Activated naive CD8-positive, alpha-beta T cell treated with anti-CD3 and anti-CD28 coated beads for 36 hours (primary cell): ENCODE measurements at regions not wholly inside any gene's neighbourhood (a gene's known extent, or its start where the extent isn't known, plus 50 kb on each side); places are given as distances from the start of the nearest gene placed in this dataset.

ENCODE experiments used
- DNase-seq: peaks from one replicate; pipeline ENCODE4 v3.0.0; 2021
- H3K27ac Mint-ChIP-seq: one replicate; pipeline ENCODE4 v1.8.0; 2022; ENCODE audit warnings: mild to moderate bottlenecking, moderate library complexity, mixed read lengths
- H3K27me3 Mint-ChIP-seq: one replicate; pipeline ENCODE4 v1.8.0; 2022; ENCODE audit warnings: mild to moderate bottlenecking, mixed read lengths
- H3K36me3 Mint-ChIP-seq: one replicate; pipeline ENCODE4 v1.8.0; 2021; ENCODE audit warnings: mild to moderate bottlenecking, mixed read lengths
- H3K4me1 Mint-ChIP-seq: one replicate; pipeline ENCODE4 v1.8.0; 2021; ENCODE audit warnings: mixed read lengths
- H3K4me3 Mint-ChIP-seq: one replicate; pipeline ENCODE4 v1.8.0; 2022; ENCODE audit warnings: mild to moderate bottlenecking, moderate library complexity, mixed read lengths
- H3K9me3 Mint-ChIP-seq: one replicate; pipeline ENCODE4 v1.8.0; 2022; ENCODE audit warnings: mixed read lengths

DNA sequence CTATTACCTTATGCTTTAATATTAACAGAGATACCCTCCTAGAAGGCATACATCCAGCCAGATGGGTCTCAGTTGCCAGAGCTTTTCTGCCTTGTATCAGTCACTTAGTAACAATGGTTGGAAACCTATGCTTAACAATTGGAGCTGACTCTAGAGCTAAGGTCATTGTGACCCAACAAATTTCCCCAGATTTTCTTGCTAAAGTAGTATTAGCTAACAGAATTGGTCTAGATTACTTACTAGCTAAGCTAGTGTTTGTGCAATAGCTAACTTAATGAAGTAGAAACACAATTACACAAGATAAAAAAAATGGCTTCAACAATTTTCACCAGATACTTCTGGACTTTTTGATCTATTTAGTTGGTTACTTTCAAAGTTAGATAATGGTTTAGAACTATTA, 236.9 kb downstream of the NSUN3 start:
- no peak overlapping the region for H3K27ac Mint-ChIP-seq
- no peaks in the 10 kb centered on the region for H3K4me1 Mint-ChIP-seq
- no peak overlapping the region for H3K4me3 Mint-ChIP-seq
- H3K27me3 Mint-ChIP-seq = peaks cover 6% of the 10 kb centered on the region
- DNase-seq = no peak
- H3K9me3 Mint-ChIP-seq = no peaks in the 10 kb centered on the region
- no peaks in the 10 kb centered on the region for H3K36me3 Mint-ChIP-seq

DNA sequence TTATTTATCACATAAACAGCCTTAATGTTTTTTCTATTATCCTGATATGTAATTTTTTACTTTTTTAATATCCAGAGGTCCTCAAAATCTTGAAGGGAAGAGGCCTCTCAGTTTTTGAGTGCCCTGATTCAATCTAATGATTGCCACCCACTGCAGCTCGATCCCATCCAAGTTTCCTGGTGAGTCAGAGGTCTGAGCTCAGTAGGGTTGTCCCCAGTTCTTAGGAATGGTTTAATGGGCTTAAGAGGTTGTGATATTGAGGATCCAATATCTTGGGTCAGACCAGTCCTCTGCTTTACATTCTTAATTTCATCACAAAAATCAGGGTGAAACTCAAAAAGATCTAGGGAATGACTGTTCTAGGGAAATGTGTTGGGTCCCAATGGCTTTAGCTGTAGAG, 238.5 kb downstream of the NSUN3 start:
- Mint-ChIP-seq H3K9me3 (no peaks in the 10 kb centered on the region), H3K36me3 (no peaks in the 10 kb centered on the region), H3K4me1 (no peaks in the 10 kb centered on the region), H3K27me3 (peaks cover 4% of the 10 kb centered on the region), H3K4me3 (no peak overlapping the region), H3K27ac (no peak overlapping the region)
- no peak for DNase-seq

GRCh38 chr3:94303266-94303665, 240.4 kb downstream of the NSUN3 start:
- DNase-seq = no peak
- Mint-ChIP-seq H3K36me3 (no peaks in the 10 kb centered on the region), H3K27me3 (no peaks in the 10 kb centered on the region), H3K27ac (no peak overlapping the region), H3K9me3 (no peaks in the 10 kb centered on the region), H3K4me1 (no peaks in the 10 kb centered on the region), H3K4me3 (no peak overlapping the region)

GRCh38 chr3:94303897-94304296, 241.0 kb downstream of the NSUN3 start:
- no peak overlapping the region for H3K27ac Mint-ChIP-seq
- H3K9me3 Mint-ChIP-seq = no peaks in the 10 kb centered on the region
- H3K27me3 Mint-ChIP-seq = no peaks in the 10 kb centered on the region
- no peak for DNase-seq
- H3K4me3 Mint-ChIP-seq = no peak overlapping the region
- no peaks in the 10 kb centered on the region for H3K4me1 Mint-ChIP-seq
- no peaks in the 10 kb centered on the region for H3K36me3 Mint-ChIP-seq

DNA sequence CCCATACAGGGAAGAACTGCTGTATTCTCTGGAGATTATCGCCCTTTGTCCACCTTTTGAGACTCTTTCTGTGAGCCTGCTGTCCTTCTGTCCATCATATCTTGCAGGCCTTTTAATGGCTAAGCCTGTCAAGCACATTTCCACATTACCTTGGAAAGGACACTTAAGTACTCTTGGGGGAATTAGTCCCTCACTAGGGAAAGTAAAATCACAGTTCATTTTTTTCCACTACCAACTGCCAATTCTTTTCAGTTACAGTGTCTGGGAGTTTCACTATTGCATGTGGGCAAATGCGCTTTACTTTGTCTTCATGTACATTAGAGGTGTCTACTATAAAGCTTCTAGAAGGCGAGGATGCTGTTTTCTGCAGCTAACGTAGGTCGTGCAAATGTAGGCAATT, 242.1 kb downstream of the NSUN3 start:
- Mint-ChIP-seq H3K4me3 (no peak overlapping the region), H3K36me3 (no peaks in the 10 kb centered on the region), H3K27ac (no peak overlapping the region), H3K9me3 (no peaks in the 10 kb centered on the region), H3K4me1 (no peaks in the 10 kb centered on the region), H3K27me3 (no peaks in the 10 kb centered on the region)
- no peak for DNase-seq

DNA sequence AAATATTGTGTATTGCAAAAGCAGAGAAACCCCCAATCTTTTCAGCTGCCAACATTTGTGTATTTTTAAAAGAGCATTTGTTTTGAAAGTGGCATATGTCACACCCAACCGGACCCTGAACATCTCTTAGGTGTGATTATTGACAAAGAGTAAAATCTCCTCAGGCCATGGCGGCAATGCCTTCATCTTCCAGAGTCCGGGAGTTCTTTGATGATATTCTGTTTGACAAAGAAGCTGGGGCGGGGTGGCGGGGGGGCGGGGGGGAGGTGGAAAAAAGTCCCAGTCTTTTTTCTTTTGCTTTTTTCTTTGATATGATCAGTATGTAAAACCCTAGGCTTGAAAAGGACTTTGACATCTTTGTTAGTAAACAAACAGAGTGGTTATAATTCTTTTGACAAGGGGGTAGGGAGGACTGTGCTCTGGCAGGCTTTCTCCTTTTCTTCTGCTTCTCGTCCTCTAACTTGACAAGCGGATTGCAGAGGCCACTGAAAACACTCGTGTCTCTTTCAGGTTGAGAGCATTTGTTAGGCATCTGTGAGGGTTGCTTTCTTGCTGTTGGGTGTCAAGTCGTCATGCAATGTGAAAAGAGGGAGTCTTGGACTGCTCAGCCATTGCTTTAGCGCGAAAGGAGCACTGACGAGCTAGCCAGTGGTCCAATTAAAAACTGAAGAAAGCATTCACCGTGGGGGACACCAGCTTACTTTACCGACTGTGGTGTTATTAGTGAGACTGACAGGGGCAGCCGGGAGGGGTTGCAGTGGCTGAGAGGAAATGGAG, 243.2 kb downstream of the NSUN3 start:
- H3K27me3 Mint-ChIP-seq = no peaks in the 10 kb centered on the region
- no peak overlapping the region for H3K27ac Mint-ChIP-seq

DNA sequence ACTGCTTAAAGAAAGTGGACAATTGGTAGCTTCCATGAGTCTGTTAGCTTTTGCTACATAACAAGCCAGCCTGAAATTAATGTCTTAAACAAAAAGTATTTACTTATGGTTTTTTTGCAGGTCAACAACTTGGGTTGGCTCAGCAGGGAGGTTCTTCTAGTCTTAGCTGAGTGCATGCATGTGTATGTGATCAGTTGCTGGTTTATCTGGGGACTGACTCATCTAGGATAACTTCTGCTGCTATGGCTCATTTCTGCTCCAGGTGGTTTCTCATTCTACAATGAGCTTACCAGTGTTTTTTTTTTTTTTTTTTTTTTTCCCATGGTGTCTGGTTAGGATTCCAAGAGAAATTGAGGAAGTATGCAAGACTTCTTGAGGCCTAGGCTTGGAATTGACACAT, 244.7 kb downstream of the NSUN3 start:
- no peak for DNase-seq
- no peak overlapping the region for H3K4me3 Mint-ChIP-seq
- no peaks in the 10 kb centered on the region for H3K9me3 Mint-ChIP-seq
- no peak overlapping the region for H3K27ac Mint-ChIP-seq
- no peaks in the 10 kb centered on the region for H3K4me1 Mint-ChIP-seq
- H3K27me3 Mint-ChIP-seq = no peaks in the 10 kb centered on the region
- H3K36me3 Mint-ChIP-seq = no peaks in the 10 kb centered on the region

More for the DNA sequence above, 243.2 kb downstream of the NSUN3 start:
- no peak for DNase-seq
- Mint-ChIP-seq H3K36me3 (no peaks in the 10 kb centered on the region), H3K4me3 (no peak overlapping the region), H3K9me3 (no peaks in the 10 kb centered on the region), H3K4me1 (no peaks in the 10 kb centered on the region)

- DNase-seq = no peak
- Mint-ChIP-seq H3K4me3 (no peak overlapping the region), H3K36me3 (no peaks in the 10 kb centered on the region), H3K27me3 (no peaks in the 10 kb centered on the region), H3K27ac (no peak overlapping the region), H3K9me3 (no peaks in the 10 kb centered on the region), H3K4me1 (no peaks in the 10 kb centered on the region)
Measured at GRCh38 chr3:94308767-94309166, 245.9 kb downstream of the NSUN3 start.

DNA sequence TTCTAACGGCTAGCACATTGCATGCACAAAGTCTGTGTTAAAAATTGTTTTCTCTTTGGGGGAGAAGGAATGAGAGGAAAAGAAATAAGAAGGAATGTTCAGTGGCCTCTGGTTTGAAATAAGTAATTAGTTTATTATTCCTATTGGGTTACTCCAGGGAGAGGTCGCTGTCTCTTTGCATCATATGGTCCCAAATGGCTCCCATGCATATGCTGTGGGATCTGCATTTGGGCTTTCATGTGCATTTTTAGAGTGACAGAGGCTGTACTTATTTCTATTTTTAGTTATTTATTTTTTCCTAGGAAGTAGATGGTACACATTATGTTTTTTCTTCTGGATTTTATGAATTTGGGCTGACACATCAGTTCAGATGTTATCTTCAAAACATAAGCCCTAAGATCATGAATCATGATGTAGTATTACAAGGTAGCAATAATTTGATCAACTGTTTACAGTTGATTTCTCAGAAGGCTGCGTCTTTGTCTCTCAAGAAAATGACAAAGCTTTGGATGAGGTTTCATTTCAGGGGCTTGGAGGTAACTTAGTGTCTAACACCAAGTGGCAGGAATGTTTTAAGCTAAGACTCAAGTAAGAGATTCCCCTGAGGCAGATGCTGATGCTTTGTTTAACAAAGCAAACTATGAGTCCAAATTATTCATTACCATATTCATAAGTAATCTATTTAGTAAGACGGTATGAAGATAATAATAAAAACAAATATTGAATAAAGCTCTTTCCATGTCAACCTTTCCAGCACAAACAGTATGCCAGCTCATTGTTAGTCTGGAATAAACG, 247.7 kb downstream of the NSUN3 start:
- no peak for DNase-seq
- Mint-ChIP-seq H3K4me3 (no peak overlapping the region), H3K4me1 (no peaks in the 10 kb centered on the region), H3K27me3 (no peaks in the 10 kb centered on the region), H3K36me3 (no peaks in the 10 kb centered on the region), H3K9me3 (no peaks in the 10 kb centered on the region), H3K27ac (no peak overlapping the region)

- H3K36me3 Mint-ChIP-seq = no peaks in the 10 kb centered on the region
- no peak overlapping the region for H3K27ac Mint-ChIP-seq
- H3K4me1 Mint-ChIP-seq = no peaks in the 10 kb centered on the region
- H3K9me3 Mint-ChIP-seq = no peaks in the 10 kb centered on the region
- H3K4me3 Mint-ChIP-seq = no peak overlapping the region
- no peak for DNase-seq
- H3K27me3 Mint-ChIP-seq = no peaks in the 10 kb centered on the region
Measured at GRCh38 chr3:94311651-94312050, 248.8 kb downstream of the NSUN3 start.

- no peaks in the 10 kb centered on the region for H3K4me1 Mint-ChIP-seq
- H3K27ac Mint-ChIP-seq = no peak overlapping the region
- no peak overlapping the region for H3K4me3 Mint-ChIP-seq
- no peaks in the 10 kb centered on the region for H3K36me3 Mint-ChIP-seq
- H3K27me3 Mint-ChIP-seq = no peaks in the 10 kb centered on the region
- no peak for DNase-seq
- no peaks in the 10 kb centered on the region for H3K9me3 Mint-ChIP-seq
Measured at GRCh38 chr3:94314218-94314883, 251.5 kb downstream of the NSUN3 start.

DNA sequence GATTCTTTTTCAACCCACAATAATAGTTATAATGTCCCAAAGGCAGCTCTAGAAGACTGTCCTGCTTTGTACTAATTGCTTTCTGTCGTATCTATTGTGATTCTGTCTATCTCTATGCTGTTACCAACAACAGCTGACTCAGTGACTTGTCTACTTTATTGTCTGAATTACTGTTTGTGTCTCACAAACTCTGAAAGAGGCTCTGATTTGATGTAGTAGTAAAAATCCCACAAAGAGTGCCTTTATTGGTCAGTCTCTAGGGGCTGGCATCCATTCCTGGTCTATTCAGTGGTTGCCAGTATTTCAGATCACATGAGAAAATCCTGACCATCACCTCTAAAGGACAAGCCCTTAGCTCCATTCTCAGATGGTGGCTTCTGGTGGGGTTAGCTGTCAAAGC, 254.2 kb downstream of the NSUN3 start:
- Mint-ChIP-seq H3K4me3 (no peak overlapping the region), H3K4me1 (no peaks in the 10 kb centered on the region), H3K27me3 (no peaks in the 10 kb centered on the region), H3K36me3 (no peaks in the 10 kb centered on the region), H3K27ac (no peak overlapping the region), H3K9me3 (peaks cover 4% of the 10 kb centered on the region)
- DNase-seq = no peak

DNA sequence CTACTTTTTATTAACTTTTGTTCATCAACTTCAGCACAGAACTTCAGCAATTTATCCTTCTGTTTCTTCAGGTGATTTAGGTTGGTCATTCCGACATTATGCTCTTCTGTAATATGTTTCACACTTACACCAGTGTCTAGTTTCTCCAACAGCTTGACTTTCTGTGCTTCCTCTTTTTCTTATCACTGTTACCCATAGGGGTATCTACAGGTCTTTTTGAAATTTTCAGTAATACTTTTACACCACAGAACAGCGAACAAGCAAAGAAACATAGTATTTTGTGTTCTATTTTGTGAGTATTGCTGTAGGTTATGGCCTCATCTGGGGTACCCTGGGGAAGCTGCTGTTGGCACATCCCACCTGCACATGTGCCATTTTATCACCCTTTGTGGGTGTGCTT, 260.7 kb downstream of the NSUN3 start:
- H3K4me3 Mint-ChIP-seq = no peak overlapping the region
- DNase-seq = no peak
- H3K9me3 Mint-ChIP-seq = peaks cover 7% of the 10 kb centered on the region
- H3K36me3 Mint-ChIP-seq = no peaks in the 10 kb centered on the region
- no peak overlapping the region for H3K27ac Mint-ChIP-seq
- H3K27me3 Mint-ChIP-seq = no peaks in the 10 kb centered on the region
- no peaks in the 10 kb centered on the region for H3K4me1 Mint-ChIP-seq

GRCh38 chr3:94331831-94332230, 269.0 kb downstream of the NSUN3 start:
- Mint-ChIP-seq H3K4me1 (no peaks in the 10 kb centered on the region), H3K27ac (no peak overlapping the region), H3K27me3 (no peaks in the 10 kb centered on the region)

GRCh38 chr3:94336046-94336753, 273.3 kb downstream of the NSUN3 start:
- H3K4me3 Mint-ChIP-seq = no peak overlapping the region
- no peaks in the 10 kb centered on the region for H3K4me1 Mint-ChIP-seq
- no peak overlapping the region for H3K27ac Mint-ChIP-seq
- no peaks in the 10 kb centered on the region for H3K9me3 Mint-ChIP-seq
- H3K36me3 Mint-ChIP-seq = no peaks in the 10 kb centered on the region
- no peak for DNase-seq
- H3K27me3 Mint-ChIP-seq = no peaks in the 10 kb centered on the region

More at GRCh38 chr3:94331831-94332230, 269.0 kb downstream of the NSUN3 start:
- no peaks in the 10 kb centered on the region for H3K36me3 Mint-ChIP-seq
- no peak overlapping the region for H3K4me3 Mint-ChIP-seq
- no peak for DNase-seq
- H3K9me3 Mint-ChIP-seq = peaks cover 3% of the 10 kb centered on the region
